Ureter (tissue), 1 donor: ENCODE measurements at regions not wholly inside any gene's neighbourhood (a gene's known extent, or its start where the extent isn't known, plus 50 kb on each side); places are given as distances from the start of the nearest gene placed in this dataset.
"Not testable (repeated sequence)": the region's sequence is repeated elsewhere in the genome, so short reads cannot be mapped to it uniquely, and the experiment has no call there.

Experiments used
- DNase-seq: peaks from one replicate; pipeline ENCODE4 v3.0.0-alpha.2; 2020; ENCODE audit warnings: low spot score
- donor health status: DM: yes; HTN: yes; CAD: no.

DNA sequence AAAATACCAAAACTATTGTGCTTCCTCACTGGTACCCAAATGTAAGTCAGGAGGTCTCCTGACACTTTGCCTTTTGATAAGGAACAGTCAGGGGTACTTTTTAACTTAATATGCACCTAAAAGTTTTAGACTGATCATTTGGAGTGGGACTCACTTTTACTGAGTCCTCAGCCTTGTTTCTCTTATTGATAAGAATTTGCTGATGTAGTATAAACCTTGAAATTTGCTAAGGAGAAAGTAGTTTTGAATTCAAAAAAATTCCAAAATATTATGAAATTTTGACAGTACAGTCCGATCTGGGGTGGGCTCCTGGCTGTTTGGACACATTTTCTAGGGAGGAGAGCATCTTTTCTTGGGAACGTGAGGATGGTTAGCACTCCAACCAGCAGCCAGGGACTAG lies 91.4 kb upstream of the GATB start:
- DNase-seq, result no peak

DNA sequence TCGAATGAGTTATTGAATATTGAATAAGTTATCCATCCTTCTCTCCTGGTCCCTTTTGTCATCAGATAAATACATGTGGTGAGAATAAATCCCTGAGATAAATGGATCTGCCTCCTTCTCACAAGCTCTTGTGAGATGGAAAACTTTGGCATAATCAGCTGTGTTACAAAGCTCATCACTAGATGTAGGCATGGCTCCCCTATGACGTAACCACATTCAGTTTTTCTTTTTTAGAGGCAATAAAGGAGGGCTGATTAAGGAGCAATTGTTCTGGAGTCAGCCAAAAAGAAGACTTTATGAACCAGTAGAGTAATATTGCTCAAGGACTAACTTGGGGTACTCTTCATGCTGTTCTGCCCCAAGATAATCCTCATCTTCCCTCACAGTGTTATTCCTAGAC lies 90.5 kb upstream of the GATB start:
- DNase-seq, result no peak

DNA sequence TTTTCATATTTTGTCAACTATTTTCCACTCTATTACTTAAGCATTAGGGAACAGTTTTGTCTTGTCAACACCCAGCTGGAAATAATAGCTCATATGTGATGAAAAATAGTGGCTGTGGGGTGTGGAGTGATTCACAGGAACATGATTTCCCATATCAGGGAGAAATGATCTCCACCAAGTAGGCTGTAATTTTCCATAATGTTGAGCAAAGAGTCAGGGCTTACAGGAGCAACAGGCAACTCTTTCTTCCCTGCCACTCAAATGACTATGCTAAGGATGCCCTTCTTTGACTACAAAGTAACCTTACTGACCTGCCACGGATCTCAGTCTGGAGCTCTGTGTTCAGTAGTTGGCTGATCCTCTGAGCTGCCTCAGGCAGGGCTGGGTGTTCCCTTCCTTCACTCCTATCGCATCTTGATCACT lies 90.0 kb upstream of the GATB start:
- no peak for DNase-seq

DNA sequence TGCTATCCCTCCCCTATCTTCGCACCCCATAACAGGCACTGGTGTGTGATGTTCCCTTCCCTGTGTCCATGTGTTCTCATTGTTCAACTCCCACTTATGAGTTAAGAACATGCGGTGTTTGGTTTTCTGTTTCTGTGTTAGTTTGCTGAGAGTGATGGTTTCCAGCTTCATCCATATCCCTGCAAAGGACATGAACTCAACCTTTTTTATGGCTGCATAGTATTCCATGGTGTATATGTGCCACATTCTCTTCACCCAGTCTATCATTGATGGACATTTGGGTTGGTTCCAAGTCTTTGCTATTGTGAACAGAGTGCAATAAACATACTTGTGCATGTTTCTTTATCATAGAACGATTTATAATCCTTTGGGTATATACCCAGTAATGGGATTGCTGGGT lies 84.7 kb upstream of the GATB start:
- DNase-seq, result not testable (repeated sequence)

DNA sequence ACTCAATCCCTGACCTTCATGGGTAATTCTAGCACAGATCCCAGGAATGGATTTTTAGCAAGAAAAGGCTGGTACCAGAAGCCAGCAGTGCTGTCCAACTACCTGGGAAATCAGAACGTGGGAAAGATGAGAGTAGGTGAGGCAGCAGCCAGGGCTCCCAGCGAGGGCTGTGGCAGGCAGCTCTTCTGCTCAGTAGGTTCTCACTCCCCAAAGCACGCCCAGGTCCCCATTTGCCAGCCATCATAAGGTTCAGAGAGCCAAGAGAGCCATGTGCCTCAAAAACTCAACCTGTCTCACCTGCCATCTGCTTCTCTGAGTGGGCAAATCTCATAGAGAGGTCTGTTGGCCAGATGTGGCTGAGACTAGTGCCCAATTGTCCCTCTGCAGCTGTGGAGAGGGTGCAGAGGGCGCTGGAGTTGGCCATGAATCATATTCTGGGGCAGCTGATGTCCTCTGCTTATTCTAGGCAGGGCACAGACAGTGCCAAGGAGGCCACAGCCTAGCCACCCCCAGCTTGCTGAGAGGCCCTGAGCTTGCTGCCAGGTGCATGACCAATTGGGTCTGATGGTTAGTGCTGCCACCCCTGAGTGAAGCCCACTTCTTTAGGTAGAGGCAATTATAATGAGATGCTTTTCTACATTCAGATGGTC lies 81.7 kb upstream of the GATB start:
- DNase-seq, result no peak

DNA sequence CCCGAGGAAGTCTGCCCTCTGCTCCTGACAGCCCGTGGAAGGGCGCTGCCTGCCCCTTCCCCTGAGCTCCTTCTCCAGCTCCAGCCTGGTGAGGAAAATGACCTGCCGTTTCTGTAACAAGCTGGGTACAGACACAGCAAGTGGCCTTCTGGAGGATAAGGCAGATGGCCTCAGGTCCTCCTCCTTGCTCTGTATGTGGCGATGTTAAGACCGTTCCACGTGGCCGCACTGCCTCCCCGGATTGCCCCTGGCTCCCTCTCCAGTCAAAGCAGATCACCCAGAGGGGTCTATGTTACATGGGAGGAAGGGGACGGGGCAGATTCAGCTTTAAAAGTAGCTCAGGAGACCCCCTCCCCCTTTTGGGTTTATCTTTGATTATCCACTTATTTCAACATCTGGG lies 80.3 kb upstream of the GATB start:
- DNase-seq, result no peak

DNA sequence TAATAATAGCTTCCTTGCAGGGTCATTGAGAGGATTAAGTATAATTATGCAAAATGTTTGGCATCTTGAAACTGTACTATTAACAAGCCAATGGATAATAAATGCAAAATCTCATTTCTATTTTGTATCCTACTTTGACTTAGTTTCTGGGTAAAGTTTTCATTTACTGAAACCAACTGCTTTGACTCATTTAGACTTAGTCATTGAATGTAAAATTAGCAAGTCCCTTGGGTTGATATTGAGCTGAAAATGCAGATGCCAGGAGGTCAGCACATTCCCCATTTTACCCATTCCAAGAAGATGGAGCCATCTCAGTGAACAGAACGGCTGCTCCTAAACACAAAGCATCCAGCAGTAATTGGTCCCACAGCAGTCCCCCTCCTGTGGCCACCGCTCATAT lies 74.7 kb upstream of the GATB start:
- no peak for DNase-seq

DNA sequence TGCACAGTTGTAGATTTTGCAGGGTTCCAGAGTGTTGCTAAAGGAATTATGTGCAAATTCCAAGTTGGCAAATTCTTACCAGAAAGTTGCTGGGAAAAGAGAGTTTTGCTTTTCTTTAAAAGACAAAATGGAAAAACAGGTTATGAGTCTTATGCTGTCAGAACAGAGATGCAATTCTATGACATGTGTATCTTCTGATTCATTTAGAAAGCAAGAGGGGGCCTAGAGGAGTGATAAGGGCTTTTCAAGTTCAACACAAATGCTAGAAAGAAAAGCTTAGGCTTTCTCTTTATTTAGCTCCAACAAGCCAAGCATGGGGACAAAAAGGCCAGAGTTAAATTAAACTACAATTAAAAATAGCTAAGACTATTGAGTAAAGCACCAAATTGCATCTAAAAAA lies 72.4 kb upstream of the GATB start:
- DNase-seq, result no peak

DNA sequence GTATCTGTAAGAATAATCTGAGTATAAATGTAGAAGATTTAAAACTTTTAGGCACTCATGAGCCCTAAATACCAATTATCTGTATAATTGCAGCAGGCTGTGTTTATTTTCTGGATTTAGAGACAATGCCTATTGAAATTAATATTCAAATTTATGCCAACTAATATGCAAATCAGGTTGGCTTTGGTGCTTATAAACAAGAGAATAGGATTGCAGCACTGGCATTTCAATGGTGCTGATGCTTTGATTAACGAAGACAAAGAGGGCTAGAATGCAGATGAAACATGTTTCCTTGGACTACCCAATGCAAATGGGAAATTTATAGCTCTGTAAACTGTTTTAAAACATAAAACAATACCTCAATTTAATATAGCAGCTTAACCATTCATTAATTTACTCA lies 70.7 kb upstream of the GATB start:
- DNase-seq, result no peak

DNA sequence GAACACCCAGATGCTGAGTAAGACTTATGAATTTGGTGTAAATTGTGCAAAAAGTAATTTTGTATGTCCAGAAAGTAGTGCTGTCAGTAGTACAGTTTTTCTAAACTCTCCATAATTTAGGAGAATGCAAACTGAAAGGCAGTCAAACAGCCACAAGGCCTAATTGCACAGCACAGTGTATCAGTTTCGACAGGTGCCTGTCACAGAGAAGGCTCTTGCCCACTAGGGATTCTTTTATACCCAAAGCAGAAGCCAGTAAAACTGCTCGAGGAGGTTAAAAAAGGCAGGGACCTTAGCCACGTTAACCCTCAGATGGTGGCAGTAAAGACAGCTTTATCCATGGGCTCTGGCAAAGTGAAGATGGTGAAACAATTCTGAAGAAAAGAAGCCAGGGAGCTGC lies 69.4 kb upstream of the GATB start:
- DNase-seq, result no peak

DNA sequence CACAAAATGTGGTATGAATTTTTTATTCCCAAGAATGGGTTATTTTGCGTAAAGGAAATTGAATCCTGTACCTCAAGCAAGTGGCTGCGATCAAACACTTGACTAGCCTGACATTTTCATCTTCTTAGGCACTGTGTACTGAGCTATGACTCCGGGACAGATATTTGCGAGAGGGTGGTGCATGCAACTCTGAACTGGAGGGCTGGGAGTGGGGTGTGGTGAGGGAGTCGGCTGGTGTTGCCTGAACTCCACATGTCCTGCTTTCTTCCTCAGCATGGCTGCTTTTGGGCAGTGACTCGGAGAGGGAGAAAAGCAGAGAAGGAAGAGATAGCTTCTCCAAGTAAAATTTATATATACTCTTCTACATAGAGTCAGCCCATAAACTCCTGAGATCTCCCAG lies 68.5 kb upstream of the GATB start:
- no peak for DNase-seq

DNA sequence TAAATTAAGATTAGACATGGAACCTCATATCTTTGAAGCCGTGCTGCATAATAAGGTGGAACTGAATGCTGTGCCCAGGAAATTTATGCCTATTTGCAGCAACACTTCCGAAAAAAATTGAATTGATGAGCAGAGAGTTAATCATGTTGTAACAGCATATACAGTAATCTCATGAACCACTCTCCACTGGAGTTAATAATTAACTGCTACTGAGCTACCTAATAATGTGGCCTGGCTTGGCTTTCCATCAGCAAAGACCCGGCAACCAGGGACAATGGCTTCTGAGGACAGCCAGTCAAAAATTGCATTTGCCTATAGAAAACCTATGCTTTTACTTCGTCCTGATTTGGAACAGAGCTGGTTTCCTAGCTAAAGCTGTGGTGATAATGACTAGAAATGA lies 63.8 kb upstream of the GATB start:
- no peak for DNase-seq

DNA sequence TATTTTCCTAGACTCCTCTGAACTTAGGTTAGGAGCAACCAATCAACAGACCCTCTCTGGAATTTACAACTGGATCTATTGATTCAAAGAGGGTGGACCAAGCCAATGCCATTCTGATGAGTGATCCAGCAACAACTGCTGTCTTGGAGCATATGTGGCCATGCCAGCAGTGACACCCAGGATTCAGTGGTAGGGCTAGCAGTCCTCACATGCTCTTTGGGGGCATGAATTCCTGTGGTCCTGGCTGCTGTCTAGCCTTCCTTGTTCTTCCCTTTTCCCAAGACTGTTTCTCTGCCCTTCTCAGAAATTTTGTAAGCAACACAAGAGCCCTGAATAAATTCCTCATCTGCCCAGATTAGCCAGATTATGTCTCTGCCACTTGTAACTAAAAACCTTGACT lies 61.5 kb upstream of the GATB start:
- DNase-seq, result no peak

DNA sequence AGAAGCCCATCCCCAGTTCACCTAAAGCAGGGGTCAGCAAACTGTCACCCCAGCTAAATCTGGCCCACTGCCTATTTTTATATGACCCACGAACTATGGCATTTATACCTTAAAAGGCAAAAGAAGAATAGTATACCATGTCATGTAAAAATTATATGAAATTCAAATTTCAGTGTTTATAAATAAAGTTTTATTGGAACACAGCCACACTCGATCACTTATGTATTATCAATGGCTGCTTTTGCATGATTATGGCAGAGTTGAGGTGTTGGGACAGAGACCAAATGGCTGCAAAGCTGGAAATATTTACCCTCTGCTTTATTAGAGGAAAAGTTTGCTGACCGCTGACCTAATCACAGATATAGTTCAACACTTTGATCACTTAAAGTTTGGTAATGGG lies 59.2 kb upstream of the GATB start:
- no peak for DNase-seq

DNA sequence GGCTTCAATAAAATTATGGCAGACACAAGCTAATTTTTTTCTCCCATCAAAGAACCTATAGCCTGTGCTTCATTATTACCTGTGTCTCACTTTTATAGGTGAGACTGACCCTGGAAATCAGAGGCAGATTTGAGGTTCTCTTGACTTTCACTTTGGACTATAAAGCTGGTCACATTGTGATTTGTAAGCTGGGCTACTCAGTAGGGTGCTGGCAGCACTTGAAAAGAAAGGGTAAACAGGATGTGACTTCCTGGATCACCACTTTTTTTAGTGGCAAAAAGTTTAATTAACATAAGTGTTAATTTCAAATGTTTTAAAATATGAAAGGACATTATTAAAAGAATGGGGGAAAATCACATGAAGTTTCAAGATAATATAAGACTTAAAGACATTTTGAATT lies 50.6 kb upstream of the GATB start:
- DNase-seq, result no peak
